H9 (cell line): ENCODE measurements at regions not wholly inside any gene's neighbourhood (a gene's known extent, or its start where the extent isn't known, plus 50 kb on each side); places are given as distances from the start of the nearest gene placed in this dataset.

Experiments used
- DNase-seq: peaks from one replicate; pipeline ENCODE4 v3.0.0-alpha.2; 2017
- H2AFZ ChIP-seq: one replicate; pipeline ENCODE4 v1.6.1; 2013; ENCODE audit warnings: mild to moderate bottlenecking, low read length, control low read depth, moderate library complexity
- H2AK5ac ChIP-seq: 2 replicates; pipeline ENCODE4 v1.6.1; 2013; ENCODE audit warnings: low read length, control low read depth, mixed read lengths; ENCODE audit not compliant: insufficient read length
- H2BK120ac ChIP-seq: one replicate; pipeline ENCODE4 v1.6.1; 2013; ENCODE audit warnings: low read depth, mild to moderate bottlenecking, low read length, control low read depth, inconsistent platforms; ENCODE audit not compliant: poor library complexity, severe bottlenecking
- H2BK12ac ChIP-seq: 2 replicates; pipeline ENCODE4 v1.6.1; 2013; ENCODE audit warnings: low read length, control low read depth, mixed read lengths, low read depth; ENCODE audit not compliant: insufficient read length
- H2BK15ac ChIP-seq: 2 replicates; pipeline ENCODE4 v1.6.1; 2013; ENCODE audit warnings: low read depth, low read length, control low read depth
- H2BK20ac ChIP-seq: one replicate; pipeline ENCODE4 v1.6.1; 2013; ENCODE audit warnings: low read depth, mild to moderate bottlenecking, low read length, control low read depth, inconsistent platforms; ENCODE audit not compliant: poor library complexity, severe bottlenecking
- H2BK5ac ChIP-seq: 2 replicates; pipeline ENCODE4 v1.6.1; 2013; ENCODE audit warnings: low read length, control low read depth, mixed read lengths; ENCODE audit not compliant: insufficient read length
- H3K14ac ChIP-seq: 2 replicates; pipeline ENCODE4 v1.6.1; 2013; ENCODE audit warnings: low read length, control low read depth; ENCODE audit not compliant: insufficient read depth
- H3K18ac ChIP-seq: 2 replicates; pipeline ENCODE4 v1.6.1; 2013; ENCODE audit warnings: low read depth, mild to moderate bottlenecking, mixed read lengths, low read length, control low read depth; ENCODE audit not compliant: insufficient read length
- H3K23ac ChIP-seq: 2 replicates; pipeline ENCODE4 v1.6.1; 2013; ENCODE audit warnings: low read length, control low read depth, mixed read lengths, low read depth; ENCODE audit not compliant: insufficient read length
- H3K23me2 ChIP-seq: 2 replicates; pipeline ENCODE4 v1.6.1; 2013; ENCODE audit warnings: low read depth, mild to moderate bottlenecking, mixed read lengths, low read length, control low read depth; ENCODE audit not compliant: insufficient read length, poor library complexity, severe bottlenecking
- H3K27ac ChIP-seq: 2 replicates; pipeline ENCODE4 v1.5.1; 2013; ENCODE audit warnings: low read length, control low read depth, mixed read lengths, low read depth; ENCODE audit not compliant: insufficient read length
- H3K27me3 ChIP-seq: 2 replicates; pipeline ENCODE4 v1.6.1; 2013; ENCODE audit warnings: low read length, control low read depth, inconsistent platforms; ENCODE audit not compliant: insufficient read depth
- H3K4ac ChIP-seq: 2 replicates; pipeline ENCODE4 v1.6.1; 2013; ENCODE audit warnings: low read depth, mild to moderate bottlenecking, control low read depth, inconsistent platforms, low read length, moderate library complexity
- H3K4me1 ChIP-seq: 2 replicates; pipeline ENCODE4 v1.6.1; 2013; ENCODE audit warnings: low read length, control low read depth, inconsistent platforms; ENCODE audit not compliant: insufficient read depth
- H3K4me2 ChIP-seq: 2 replicates; pipeline ENCODE4 v1.6.1; 2013; ENCODE audit warnings: low read length, control low read depth, mixed read lengths; ENCODE audit not compliant: insufficient read length, insufficient read depth
- H3K56ac ChIP-seq: 2 replicates; pipeline ENCODE4 v1.6.1; 2013; ENCODE audit warnings: low read depth, mild to moderate bottlenecking, mixed read lengths, low read length, control low read depth; ENCODE audit not compliant: insufficient read length
- H3K79me1 ChIP-seq: 2 replicates; pipeline ENCODE4 v1.6.1; 2013; ENCODE audit warnings: low read depth, mild to moderate bottlenecking, moderate library complexity, low read length, control low read depth, inconsistent platforms; ENCODE audit not compliant: insufficient read depth, poor library complexity, severe bottlenecking
- H3K79me2 ChIP-seq: 2 replicates; pipeline ENCODE4 v1.6.1; 2013; ENCODE audit warnings: low read length, control low read depth, inconsistent platforms; ENCODE audit not compliant: insufficient read depth
- H3K9ac ChIP-seq: 2 replicates; pipeline ENCODE4 v1.6.1; 2013; ENCODE audit warnings: low read length, control low read depth, mixed read lengths; ENCODE audit not compliant: insufficient read length; ENCODE audit errors: extremely low read depth
- H3K9me3 ChIP-seq: one replicate; pipeline ENCODE4 v1.6.1; 2013; ENCODE audit warnings: low read depth, low read length, inconsistent platforms; ENCODE audit not compliant: control insufficient read depth
- H3T11ph ChIP-seq: one replicate; pipeline ENCODE4 v1.6.1; 2013; ENCODE audit warnings: mild to moderate bottlenecking, low read length, control low read depth, inconsistent platforms
- H4K20me1 ChIP-seq: one replicate; pipeline ENCODE4 v1.6.1; 2013; ENCODE audit not compliant: control insufficient read depth, insufficient read length, insufficient read depth
- H4K5ac ChIP-seq: 2 replicates; pipeline ENCODE4 v1.6.1; 2013; ENCODE audit warnings: low read depth, mild to moderate bottlenecking, mixed read lengths, low read length, control low read depth; ENCODE audit not compliant: insufficient read length
- H4K8ac ChIP-seq: replicated peaks from 2 replicates; pipeline ENCODE4 v1.6.1; 2013; ENCODE audit warnings: low read length, control low read depth, mixed read lengths, low read depth; ENCODE audit not compliant: insufficient read length
- H4K91ac ChIP-seq: 2 replicates; pipeline ENCODE4 v1.6.1; 2013; ENCODE audit warnings: low read depth, mild to moderate bottlenecking, moderate library complexity, mixed read lengths, low read length, control low read depth; ENCODE audit not compliant: insufficient read length
- H3K27ac Mint-ChIP-seq, 3 experiments: 2 replicates in 2 of 3; 3 replicates in 1 of 3; pipeline ENCODE4 v1.8.0; 2020 to 2021; ENCODE audit warnings: mixed read lengths in 3 of 3, mild to moderate bottlenecking in 1 of 3, moderate library complexity in 1 of 3
- H3K27me3 Mint-ChIP-seq: 2 replicates; pipeline ENCODE4 v1.8.0; 2021; ENCODE audit warnings: low read depth, mild to moderate bottlenecking, moderate library complexity, mixed read lengths
- H3K36me3 Mint-ChIP-seq, 3 experiments: 2 replicates in 2 of 3; 3 replicates in 1 of 3; pipeline ENCODE4 v1.8.0; 2020 to 2021; ENCODE audit warnings: low read depth in 3 of 3, mixed read lengths in 3 of 3; ENCODE audit not compliant: insufficient read depth in 1 of 3
- H3K4me1 Mint-ChIP-seq, 2 experiments: 2 replicates each; pipeline ENCODE4 v1.8.0; 2020; ENCODE audit warnings: mixed read lengths in 2 of 2
- H3K4me3 Mint-ChIP-seq, 2 experiments: 2 replicates in 1 of 2; 3 replicates in 1 of 2; pipeline ENCODE4 v1.8.0; 2020 to 2021; ENCODE audit warnings: mild to moderate bottlenecking in 2 of 2, mixed read lengths in 2 of 2, moderate library complexity in 1 of 2
- H3K9me3 Mint-ChIP-seq, 2 experiments: 2 replicates in 1 of 2; 3 replicates in 1 of 2; pipeline ENCODE4 v1.8.0; 2020; ENCODE audit warnings: mild to moderate bottlenecking in 2 of 2, mixed read lengths in 2 of 2, moderate library complexity in 1 of 2
- CTCF ChIP-seq: fragments of 200-600 bp; sonication (generic); conservative IDR thresholded peaks from 3 replicates; pipeline ENCODE4 v1.8.0; 2021; ENCODE audit warnings: antibody characterized with exemption, mild to moderate bottlenecking
- WGBS: extraction: QIAGEN DNeasy Blood & Tissue Kit; methylation state at CpG from one replicate; pipeline ENCODE4 v1.1.7; 2013; ENCODE audit warnings: missing lambda C conversion rate, low lambda C conversion rate, mixed read lengths; ENCODE audit not compliant: insufficient read length; ENCODE audit errors: extremely low coverage; 5-methylcytosine and 5-hydroxymethylcytosine counted together

- Histone ChIP-seq H3K27ac (no peak overlapping the region), H3K56ac (no peak overlapping the region), H3K4ac (no peak overlapping the region), H3K27me3 (no peaks in the 10 kb centered on the region), H3K14ac (no peak overlapping the region), H2AFZ (no peak overlapping the region), H4K5ac (no peak overlapping the region), H2AK5ac (no peak overlapping the region), H4K91ac (no peak overlapping the region), H3K23ac (no peak overlapping the region), H3T11ph (no peak overlapping the region), H2BK120ac (no peak overlapping the region), H4K8ac (no peak overlapping the region), H3K18ac (no peak overlapping the region), H2BK5ac (no peak overlapping the region), H2BK15ac (no peak overlapping the region), H3K79me2 (no peaks in the 10 kb centered on the region), H4K20me1 (no peaks in the 10 kb centered on the region), H2BK20ac (no peak overlapping the region), H3K23me2 (no peaks in the 10 kb centered on the region), H2BK12ac (no peak overlapping the region), H3K4me2 (no peak overlapping the region), H3K4me1 (no peaks in the 10 kb centered on the region), H3K9me3 (no peaks in the 10 kb centered on the region), H3K9ac (no peak overlapping the region), H3K79me1 (no peaks in the 10 kb centered on the region)
- H3K27ac Mint-ChIP-seq: no peak overlapping the region
- H3K27me3 Mint-ChIP-seq: no peaks in the 10 kb centered on the region
- H3K36me3 Mint-ChIP-seq: peaks cover 0 to 10% (median 4%) of the 10 kb centered on the region in 3 experiments; a peak in 3 of 7 replicates
- WGBS: no CpG with 5 or more reads among the region's 8 CpGs
- no peak overlapping the region for H3K4me3 Mint-ChIP-seq
- H3K9me3 Mint-ChIP-seq: peaks cover 2 to 8% of the 10 kb centered on the region in 2 experiments; a peak in 3 of 5 replicates
- no peak for TF ChIP-seq CTCF
- DNase-seq: no peak
- H3K4me1 Mint-ChIP-seq: no peaks in the 10 kb centered on the region
Observed at GRCh38 chr4:171602638-171603355, 210.4 kb upstream of the GALNTL6 start.
